Gastrocnemius medialis (tissue), 4 donors: ENCODE measurements at regions not wholly inside any gene's neighbourhood (a gene's known extent, or its start where the extent isn't known, plus 50 kb on each side); places are given as distances from the start of the nearest gene placed in this dataset.

Experiments used
- ATAC-seq, 2 donors: fragments of 150-250 bp; one replicate each; pipeline ENCODE4 v1.9.1; 2016
- DNase-seq, 2 donors: peaks; one replicate each; pipeline ENCODE4 v3.0.0-alpha.2; 2019
- H3K27ac ChIP-seq, 4 donors: fragments of 200-600 bp; sonication (generic); 1 replicate in 1 of 4; 2 replicates in 3 of 4; pipeline ENCODE4 v1.5.1; 2016 to 2018; ENCODE audit warnings: mild to moderate bottlenecking in 2 of 4, moderate library complexity in 1 of 4
- H3K27me3 ChIP-seq, 3 donors: fragments of 200-600 bp; sonication (generic) in 2 of 3; 1 replicate in 1 of 3; 2 replicates in 2 of 3; pipeline versions ENCODE4 v1.5.1 to v1.6.0; 2016 to 2019; ENCODE audit warnings: mild to moderate bottlenecking in 1 of 3, moderate library complexity in 1 of 3
- H3K36me3 ChIP-seq, 2 donors: fragments of 200-600 bp; sonication (generic) in 1 of 2; one replicate each; pipeline ENCODE4 v1.5.1; 2017 to 2018
- H3K4me1 ChIP-seq, 2 donors: fragments of 200-600 bp; sonication (generic) in 1 of 2; one replicate each; pipeline ENCODE4 v1.5.1; 2016 to 2017; ENCODE audit warnings: mild to moderate bottlenecking in 2 of 2
- H3K4me3 ChIP-seq, 4 donors: fragments of 200-600 bp; sonication (generic) in 3 of 4; 1 replicate in 1 of 4; 2 replicates in 3 of 4; pipeline ENCODE4 v1.5.1; 2016 to 2019; ENCODE audit warnings: mild to moderate bottlenecking in 2 of 4
- H3K9me3 ChIP-seq, 3 donors: fragments of 200-600 bp; sonication (generic) in 2 of 3; 1 replicate in 1 of 3; 2 replicates in 2 of 3; pipeline ENCODE4 v1.5.1; 2016 to 2019
- CTCF ChIP-seq, 5 experiments: fragments of 450-650 bp in 3 of 5; fragments of 200-600 bp in 2 of 5; sonication (generic) in 2 of 5; IDR thresholded peaks in 4 of 5; conservative IDR thresholded peaks in 1 of 5; 1 replicate in 4 of 5; 2 replicates in 1 of 5; pipeline ENCODE4 v1.5.1; 2016 to 2019; ENCODE audit warnings: antibody characterized with exemption in 5 of 5, mild to moderate bottlenecking in 3 of 5, moderate library complexity in 3 of 5
- POLR2A ChIP-seq, 2 donors: fragments of 450-650 bp; IDR thresholded peaks; one replicate each; pipeline ENCODE4 v1.6.1; 2017; ENCODE audit warnings: antibody characterized with exemption in 2 of 2, mild to moderate bottlenecking in 2 of 2, moderate library complexity in 2 of 2
- in situ Hi-C, 4 donors: fragments of 200-750 bp; cut with MboI; loops; one replicate each; pipeline versions ENCODE4 v1.15.0 to v1.8.0; 2017; ENCODE audit warnings: low sequenced_read_pairs in 4 of 4
- intact Hi-C: fragments of 100-400 bp; cut with DNase I; formaldehyde crosslinking; loops from one replicate; pipeline ENCODE4 v1.15.1; 2023; ENCODE audit warnings: low total_unique reads

- H3K27me3 ChIP-seq = no peaks in the 10 kb centered on the region
- no peak for TF ChIP-seq POLR2A (IDR thresholded peaks at IDR 0.05)
- no peak for TF ChIP-seq CTCF (IDR thresholded peaks at IDR 0.05 in 4 of 5, conservative IDR thresholded peaks at IDR 0.05 in 1 of 5)
- no peaks in the 10 kb centered on the region for H3K4me1 ChIP-seq
- in situ Hi-C loops = no loop called here
- intact Hi-C loops = no loop called here
- no peak overlapping the region for H3K4me3 ChIP-seq
- no peak overlapping the region for H3K27ac ChIP-seq
- DNase-seq (no peak), ATAC-seq (no peak)
- no peaks in the 10 kb centered on the region for H3K36me3 ChIP-seq
- H3K9me3 ChIP-seq = no peaks in the 10 kb centered on the region
Observed at GRCh38 chr2:133636287-133636686, 68.0 kb upstream of the NCKAP5 start.

- intact Hi-C loops (no loop called here), in situ Hi-C loops (no loop called here)
- no peak for TF ChIP-seq CTCF (IDR thresholded peaks at IDR 0.05 in 4 of 5, conservative IDR thresholded peaks at IDR 0.05 in 1 of 5)
- TF ChIP-seq POLR2A (IDR thresholded peaks at IDR 0.05) = no peak
- Histone ChIP-seq H3K4me3 (no peak overlapping the region), H3K9me3 (no peaks in the 10 kb centered on the region), H3K27me3 (no peaks in the 10 kb centered on the region), H3K27ac (no peak overlapping the region), H3K4me1 (no peaks in the 10 kb centered on the region), H3K36me3 (no peaks in the 10 kb centered on the region)
- DNase-seq (no peak), ATAC-seq (no peak)
Observed at GRCh38 chr2:133640103-133640502, 71.8 kb upstream of the NCKAP5 start.

DNA sequence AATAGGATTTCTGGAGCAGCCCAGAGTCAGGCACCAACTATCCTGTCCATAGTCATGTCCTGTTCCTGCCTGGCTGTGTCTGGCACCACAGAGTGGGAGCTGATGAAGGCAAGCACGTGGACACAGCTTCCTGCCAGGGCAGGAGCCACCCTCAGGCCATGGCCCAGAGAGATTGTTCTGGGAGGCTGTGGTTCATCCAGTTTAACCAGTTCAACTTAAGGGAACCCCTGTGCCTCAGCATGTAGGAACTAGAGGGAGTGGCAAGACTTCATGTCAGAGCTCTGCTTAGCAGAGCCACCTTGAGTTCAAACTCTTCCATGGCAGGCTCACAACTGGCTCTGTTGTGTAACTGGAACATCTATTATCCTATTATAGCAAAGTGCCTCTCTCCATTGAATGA lies 73.2 kb upstream of the NCKAP5 start:
- Histone ChIP-seq H3K9me3 (no peaks in the 10 kb centered on the region), H3K4me1 (no peaks in the 10 kb centered on the region), H3K36me3 (no peaks in the 10 kb centered on the region), H3K27me3 (no peaks in the 10 kb centered on the region), H3K27ac (no peak overlapping the region), H3K4me3 (no peak overlapping the region)
- no peak for TF ChIP-seq CTCF (IDR thresholded peaks at IDR 0.05 in 4 of 5, conservative IDR thresholded peaks at IDR 0.05 in 1 of 5)
- TF ChIP-seq POLR2A (IDR thresholded peaks at IDR 0.05) = no peak
- in situ Hi-C loops (no loop called here), intact Hi-C loops (no loop called here)
- ATAC-seq (no peak), DNase-seq (no peak)

GRCh38 chr2:133641942-133642725 lies 73.9 kb upstream of the NCKAP5 start:
- no peaks in the 10 kb centered on the region for H3K36me3 ChIP-seq
- H3K27me3 ChIP-seq = no peaks in the 10 kb centered on the region
- intact Hi-C loops (no loop called here), in situ Hi-C loops (no loop called here)
- H3K9me3 ChIP-seq = no peaks in the 10 kb centered on the region
- no peaks in the 10 kb centered on the region for H3K4me1 ChIP-seq
- no peak overlapping the region for H3K4me3 ChIP-seq
- TF ChIP-seq CTCF (IDR thresholded peaks at IDR 0.05 in 4 of 5, conservative IDR thresholded peaks at IDR 0.05 in 1 of 5) (no peak), POLR2A (IDR thresholded peaks at IDR 0.05) (no peak)
- no peak overlapping the region for H3K27ac ChIP-seq
- ATAC-seq (no peak), DNase-seq (no peak)

- Histone ChIP-seq H3K27me3 (no peaks in the 10 kb centered on the region), H3K4me3 (no peak overlapping the region), H3K9me3 (no peaks in the 10 kb centered on the region), H3K4me1 (no peaks in the 10 kb centered on the region), H3K27ac (no peak overlapping the region), H3K36me3 (no peaks in the 10 kb centered on the region)
- TF ChIP-seq CTCF (IDR thresholded peaks at IDR 0.05 in 4 of 5, conservative IDR thresholded peaks at IDR 0.05 in 1 of 5) (no peak), POLR2A (IDR thresholded peaks at IDR 0.05) (no peak)
- in situ Hi-C loops = no loop called here
- DNase-seq (no peak), ATAC-seq (no peak)
- intact Hi-C loops = no loop called here
Observed at GRCh38 chr2:133642791-133643191, 74.5 kb upstream of the NCKAP5 start.
